Lung microvascular endothelial cell (primary cell): ENCODE measurements at regions not wholly inside any gene's neighbourhood (a gene's known extent, or its start where the extent isn't known, plus 50 kb on each side); places are given as distances from the start of the nearest gene placed in this dataset.

ENCODE experiments used
- DNase-seq, 2 donors: peaks; one replicate each; pipeline versions ENCODE4 v3.0.0 to v3.0.0-alpha.2; 2010; ENCODE audit warnings: low read depth in 2 of 2

DNA sequence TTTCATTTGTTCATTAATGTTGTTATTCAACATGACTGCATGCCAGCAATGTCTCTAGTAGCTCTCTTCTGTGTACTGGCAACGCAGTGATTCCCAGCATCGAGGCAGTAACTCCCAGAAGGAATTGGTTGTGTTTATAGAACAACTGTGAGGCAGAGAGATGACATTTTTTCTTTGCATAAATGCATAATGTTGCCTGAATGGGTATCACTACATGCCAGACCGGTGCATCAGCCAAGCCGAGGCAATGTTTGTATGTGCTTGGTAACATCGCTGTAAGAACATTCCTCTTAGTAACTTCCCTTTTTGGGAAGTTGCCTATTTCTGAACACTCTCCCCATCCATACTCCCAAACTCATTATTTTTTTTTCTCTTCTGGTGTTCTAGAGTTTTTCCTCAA, 182.9 kb downstream of the HTR7 start:
- no peak for DNase-seq

DNA sequence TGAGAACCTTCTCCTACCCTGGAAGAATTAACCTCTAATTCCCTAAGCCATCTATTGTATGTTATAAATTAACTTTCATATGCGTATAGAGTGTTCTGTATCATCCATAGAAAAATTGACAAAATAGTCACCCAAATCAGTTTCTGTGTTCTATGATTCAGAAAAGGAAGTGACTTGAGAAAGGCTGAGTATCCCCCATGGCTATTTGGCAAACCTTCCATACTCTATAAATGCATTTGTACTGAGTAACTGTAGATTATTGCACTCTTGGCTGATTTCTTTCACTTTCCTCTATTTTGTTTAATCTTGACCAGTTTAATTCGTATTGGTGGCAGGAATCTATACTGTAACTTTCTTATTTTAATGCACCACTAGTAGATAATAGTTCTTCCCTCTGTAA, 182.2 kb downstream of the HTR7 start:
- DNase-seq: no peak
